ENCODE measurements at regions not wholly inside any gene's neighbourhood (a gene's known extent, or its start where the extent isn't known, plus 50 kb on each side); places are given as distances from the start of the nearest gene placed in this dataset.
A peak's percentile ranks its signal among the peaks of the same experiment; 100 is the strongest.
"Not testable (repeated sequence)": the region's sequence is repeated elsewhere in the genome, so short reads cannot be mapped to it uniquely, and the experiment has no call there.

- DNase-seq (ENCODE audit: low read depth): no peak
Observed at GRCh38 chr6:26173836-26174145, 86.6 kb downstream of the HFE start.

- no peak for DNase-seq (ENCODE audit: low read depth)
Observed at GRCh38 chr6:26175033-26175427, 87.8 kb downstream of the HFE start.

- DNase-seq (ENCODE audit: low read depth): peak; percentile 72
Observed at GRCh38 chr6:26175428-26176181, 88.4 kb downstream of the HFE start.

GRCh38 chr6:26179675-26180074 lies 92.4 kb downstream of the HFE start:
- DNase-seq (ENCODE audit: low read depth): no peak

GRCh38 chr6:26180346-26180745 lies 93.1 kb downstream of the HFE start:
- DNase-seq (ENCODE audit: low read depth): no peak

- no peak for DNase-seq (ENCODE audit: low read depth)
Observed at GRCh38 chr6:26183237-26183580, 96.0 kb downstream of the HFE start.

GRCh38 chr6:26183581-26184366 lies 96.5 kb downstream of the HFE start:
- DNase-seq (ENCODE audit: low read depth): peak; percentile 47

GRCh38 chr6:26184367-26184891 lies 97.2 kb downstream of the HFE start:
- DNase-seq (ENCODE audit: low read depth): no peak

GRCh38 chr6:26185004-26185403 lies 97.8 kb downstream of the HFE start:
- no peak for DNase-seq (ENCODE audit: low read depth)

- DNase-seq (ENCODE audit: low read depth): no peak
Observed at GRCh38 chr6:26185802-26186201, 98.6 kb downstream of the HFE start.

- DNase-seq (ENCODE audit: low read depth): no peak
Observed at GRCh38 chr6:26186652-26187051, 99.4 kb downstream of the HFE start.

- no peak for DNase-seq (ENCODE audit: low read depth)
Observed at GRCh38 chr6:26187292-26187691, 100.1 kb downstream of the HFE start.

- no peak for DNase-seq (ENCODE audit: low read depth)
Observed at GRCh38 chr6:26187981-26188635, 100.9 kb downstream of the HFE start.

- DNase-seq (ENCODE audit: low read depth): not testable (repeated sequence)
Observed at GRCh38 chr6:26191512-26191911, 104.3 kb downstream of the HFE start.

- DNase-seq (ENCODE audit: low read depth): no peak
Observed at GRCh38 chr6:26193467-26194328, 106.5 kb downstream of the HFE start.

GRCh38 chr6:26194329-26194701 lies 107.1 kb downstream of the HFE start:
- no peak for DNase-seq (ENCODE audit: low read depth)

GRCh38 chr6:26194816-26195375 lies 107.7 kb downstream of the HFE start:
- DNase-seq (ENCODE audit: low read depth): no peak

GRCh38 chr6:26195376-26195923 lies 108.2 kb downstream of the HFE start:
- DNase-seq (ENCODE audit: low read depth): peak; percentile 80

- DNase-seq (ENCODE audit: low read depth): no peak
Observed at GRCh38 chr6:26195924-26196845, 109.0 kb downstream of the HFE start.
